ENCODE measurements at regions not wholly inside any gene's neighbourhood (a gene's known extent, or its start where the extent isn't known, plus 50 kb on each side); places are given as distances from the start of the nearest gene placed in this dataset.

- H3K4me1 ChIP-seq, result peaks cover 0 to 10% (median 0%) of the 10 kb centered on the region in 4 donors
- no peaks in the 10 kb centered on the region for H3K36me3 ChIP-seq
- TF ChIP-seq POLR2A (IDR thresholded peaks at IDR 0.05) (no peak), CTCF (IDR thresholded peaks at IDR 0.05) (no peak)
- intact Hi-C loops (cut with DNase I), result no loop called here
- ATAC-seq, result no peak
- DNase-seq, result no peak
- H3K27me3 ChIP-seq, result no peaks in the 10 kb centered on the region
- no peak overlapping the region for H3K4me3 ChIP-seq
- H3K27ac ChIP-seq, result no peak overlapping the region
- no peaks in the 10 kb centered on the region for H3K9me3 ChIP-seq
Measured at GRCh38 chr1:91589437-91589836, 88.8 kb downstream of the CDC7 start.

- TF ChIP-seq CTCF (IDR thresholded peaks at IDR 0.05), result no peak
- no peak for TF ChIP-seq POLR2A (IDR thresholded peaks at IDR 0.05)
- peaks cover 0 to 10% (median 0%) of the 10 kb centered on the region in 4 donors for H3K4me1 ChIP-seq
- H3K9me3 ChIP-seq, result no peaks in the 10 kb centered on the region
- H3K4me3 ChIP-seq, result peak overlapping the region in 1 of 3 donors; percentile 13
- H3K27ac ChIP-seq, result no peak overlapping the region
- ATAC-seq, result peak; percentile 42 to 77 (median 51)
- intact Hi-C loops (cut with DNase I), result no loop called here
- no peaks in the 10 kb centered on the region for H3K36me3 ChIP-seq
- DNase-seq, result no peak
- 35% methylated on average over 13 of the region's 13 CpGs for WGBS (ENCODE audit: insufficient coverage, low coverage, low lambda C conversion rate, missing lambda C conversion rate)
- H3K27me3 ChIP-seq, result no peaks in the 10 kb centered on the region
Measured at GRCh38 chr1:91591175-91591974, 90.7 kb downstream of the CDC7 start.

GRCh38 chr1:91592716-91593477 lies 92.2 kb downstream of the CDC7 start:
- H3K4me1 ChIP-seq, result peaks cover 0 to 10% (median 0%) of the 10 kb centered on the region in 4 donors
- no peak for ATAC-seq
- intact Hi-C loops (cut with DNase I), result no loop called here

GRCh38 chr1:91594383-91595055 lies 93.9 kb downstream of the CDC7 start:
- TF ChIP-seq POLR2A (IDR thresholded peaks at IDR 0.05), result no peak
- no peak for TF ChIP-seq CTCF (IDR thresholded peaks at IDR 0.05)
- DNase-seq (no peak), ATAC-seq (peak in 2 of 4 donors; percentile 20)
- Histone ChIP-seq H3K9me3 (no peaks in the 10 kb centered on the region), H3K4me1 (peaks cover 0 to 10% (median 0%) of the 10 kb centered on the region in 4 donors), H3K4me3 (no peak overlapping the region), H3K36me3 (no peaks in the 10 kb centered on the region), H3K27ac (no peak overlapping the region), H3K27me3 (no peaks in the 10 kb centered on the region)
- 90% methylated on average over 6 of the region's 11 CpGs for WGBS (ENCODE audit: insufficient coverage, low coverage, low lambda C conversion rate, missing lambda C conversion rate)
- intact Hi-C loops (cut with DNase I), result no loop called here

More at GRCh38 chr1:91592716-91593477, 92.2 kb downstream of the CDC7 start:
- H3K27ac ChIP-seq, result no peak overlapping the region
- WGBS (ENCODE audit: insufficient coverage, low coverage, low lambda C conversion rate, missing lambda C conversion rate), result 45% methylated on average over 2 of the region's 5 CpGs
- no peak for DNase-seq
- no peaks in the 10 kb centered on the region for H3K9me3 ChIP-seq
- TF ChIP-seq POLR2A (IDR thresholded peaks at IDR 0.05) (no peak), CTCF (IDR thresholded peaks at IDR 0.05) (no peak)
- H3K27me3 ChIP-seq, result no peaks in the 10 kb centered on the region
- no peak overlapping the region for H3K4me3 ChIP-seq
- no peaks in the 10 kb centered on the region for H3K36me3 ChIP-seq

All from right lobe of liver (tissue), 6 donors.